Astrocyte of the cerebellum (primary cell): ENCODE measurements at regions not wholly inside any gene's neighbourhood (a gene's known extent, or its start where the extent isn't known, plus 50 kb on each side); places are given as distances from the start of the nearest gene placed in this dataset.

Source experiments
- DNase-seq: peaks from one replicate; pipeline ENCODE4 v3.0.0-alpha.2; 2011; ENCODE audit warnings: low read depth
- H3K4me3 ChIP-seq: 2 replicates; pipeline ENCODE4 v1.5.1; 2011; ENCODE audit warnings: mild to moderate bottlenecking, low read depth, low read length, moderate library complexity
- in situ Hi-C: cut with HindIII; loops from 2 replicates; pipeline ENCODE4 v1.10.0; 2017; ENCODE audit warnings: low sequenced_read_pairs
- TF ChIP-seq, protein P1 (sequence below): IDR thresholded peaks from 2 replicates; pipeline ENCODE4 v1.5.1; 2012; ENCODE audit warnings: low read length, low read depth, moderate library complexity, mild to moderate bottlenecking; ENCODE audit errors: missing control alignments

DNA sequence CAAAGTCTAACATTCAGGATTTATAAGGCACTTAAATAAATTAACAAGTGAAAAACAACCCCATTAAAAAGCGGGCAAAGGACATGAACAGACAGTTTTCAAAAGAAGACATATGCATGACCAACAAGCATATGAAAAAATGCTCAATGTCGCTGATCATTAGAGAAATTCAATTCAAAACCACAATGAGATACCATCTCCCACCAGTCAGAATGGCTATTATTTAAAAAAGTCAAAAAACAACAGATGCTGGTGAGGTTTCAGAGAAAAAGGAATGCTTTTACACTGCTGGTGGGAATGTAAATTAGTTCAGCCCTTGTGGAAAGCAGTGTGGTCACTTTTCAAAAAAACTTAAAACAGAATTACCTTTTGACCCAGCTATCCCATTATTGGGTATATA is 60.7 kb upstream of the BDKRB2 start:
- in situ Hi-C loops: no loop called here
- DNase-seq: peak; percentile 22
- H3K4me3 ChIP-seq: no peak overlapping the region
- TF ChIP-seq, protein P1, sequence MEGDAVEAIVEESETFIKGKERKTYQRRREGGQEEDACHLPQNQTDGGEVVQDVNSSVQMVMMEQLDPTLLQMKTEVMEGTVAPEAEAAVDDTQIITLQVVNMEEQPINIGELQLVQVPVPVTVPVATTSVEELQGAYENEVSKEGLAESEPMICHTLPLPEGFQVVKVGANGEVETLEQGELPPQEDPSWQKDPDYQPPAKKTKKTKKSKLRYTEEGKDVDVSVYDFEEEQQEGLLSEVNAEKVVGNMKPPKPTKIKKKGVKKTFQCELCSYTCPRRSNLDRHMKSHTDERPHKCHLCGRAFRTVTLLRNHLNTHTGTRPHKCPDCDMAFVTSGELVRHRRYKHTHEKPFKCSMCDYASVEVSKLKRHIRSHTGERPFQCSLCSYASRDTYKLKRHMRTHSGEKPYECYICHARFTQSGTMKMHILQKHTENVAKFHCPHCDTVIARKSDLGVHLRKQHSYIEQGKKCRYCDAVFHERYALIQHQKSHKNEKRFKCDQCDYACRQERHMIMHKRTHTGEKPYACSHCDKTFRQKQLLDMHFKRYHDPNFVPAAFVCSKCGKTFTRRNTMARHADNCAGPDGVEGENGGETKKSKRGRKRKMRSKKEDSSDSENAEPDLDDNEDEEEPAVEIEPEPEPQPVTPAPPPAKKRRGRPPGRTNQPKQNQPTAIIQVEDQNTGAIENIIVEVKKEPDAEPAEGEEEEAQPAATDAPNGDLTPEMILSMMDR: no peak

DNA sequence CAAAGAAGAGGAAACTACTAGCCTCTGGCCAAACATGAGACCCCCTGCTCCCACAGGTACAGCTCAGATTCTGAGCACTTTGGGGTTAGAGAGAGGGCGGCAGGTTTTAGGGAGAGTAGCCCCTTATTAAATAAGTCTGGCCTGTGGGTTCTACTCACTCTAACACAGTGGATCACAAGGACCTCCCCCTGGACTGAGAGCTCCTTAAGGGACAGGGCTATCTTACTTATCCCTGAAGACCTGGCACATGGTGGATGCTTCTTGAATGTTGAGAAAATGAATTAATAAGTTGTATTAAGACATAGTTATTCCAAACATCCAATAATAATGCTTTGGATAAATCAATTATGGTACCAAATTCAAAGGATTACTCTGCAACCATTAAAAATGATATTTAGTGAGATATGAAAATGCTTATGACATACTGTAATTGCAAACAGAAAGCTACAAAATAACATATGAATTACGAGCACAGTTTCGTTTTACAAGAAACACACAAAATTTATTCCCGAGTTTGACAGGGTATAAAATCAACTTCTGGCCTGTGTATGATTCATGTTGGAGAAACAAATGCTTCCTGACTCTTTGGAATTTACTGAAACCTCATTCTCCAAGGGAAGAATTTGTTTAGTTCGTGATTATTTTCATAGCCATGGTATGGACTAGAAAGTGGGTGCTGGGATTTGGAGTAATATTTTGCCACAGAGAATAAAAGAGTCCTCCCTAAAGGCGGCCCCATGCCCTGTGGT is 59.3 kb upstream of the BDKRB2 start:
- H3K4me3 ChIP-seq: no peak overlapping the region
- in situ Hi-C loops: no loop called here
- peak; percentile 58 for DNase-seq
- TF ChIP-seq, protein P1: no peak

DNA sequence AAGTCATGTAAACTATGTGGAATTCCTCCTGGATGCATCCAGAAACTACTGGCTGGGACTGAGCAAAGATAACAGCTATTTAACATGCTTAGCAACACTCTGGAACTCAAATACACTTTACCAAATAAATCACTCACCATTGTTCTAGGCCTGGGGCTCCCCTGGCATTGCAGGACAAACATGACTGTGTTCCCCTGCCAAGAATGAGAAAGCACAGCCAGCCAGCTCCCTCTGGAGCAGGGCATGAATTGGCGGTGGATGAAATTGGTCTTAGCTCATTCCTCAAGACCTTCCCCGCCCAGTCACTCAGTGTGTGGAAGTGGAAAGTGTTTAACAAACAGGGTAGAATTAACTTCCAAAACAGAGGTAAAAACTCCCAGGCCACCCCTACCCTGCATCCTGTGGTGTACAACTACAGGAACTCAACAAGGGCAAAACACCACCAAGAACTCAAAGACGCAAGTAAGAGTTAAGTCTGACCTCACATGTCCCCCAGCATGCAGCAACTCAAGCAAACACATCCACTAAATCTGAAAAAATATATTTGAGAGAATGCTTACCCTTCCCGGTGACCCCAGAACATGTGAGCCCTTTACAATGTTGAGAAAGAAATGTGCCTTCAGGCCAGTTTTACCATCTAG is 58.4 kb upstream of the BDKRB2 start:
- DNase-seq: peak; percentile 66
- TF ChIP-seq, protein P1: no peak
- in situ Hi-C loops: no loop called here
- H3K4me3 ChIP-seq: no peak overlapping the region

DNA sequence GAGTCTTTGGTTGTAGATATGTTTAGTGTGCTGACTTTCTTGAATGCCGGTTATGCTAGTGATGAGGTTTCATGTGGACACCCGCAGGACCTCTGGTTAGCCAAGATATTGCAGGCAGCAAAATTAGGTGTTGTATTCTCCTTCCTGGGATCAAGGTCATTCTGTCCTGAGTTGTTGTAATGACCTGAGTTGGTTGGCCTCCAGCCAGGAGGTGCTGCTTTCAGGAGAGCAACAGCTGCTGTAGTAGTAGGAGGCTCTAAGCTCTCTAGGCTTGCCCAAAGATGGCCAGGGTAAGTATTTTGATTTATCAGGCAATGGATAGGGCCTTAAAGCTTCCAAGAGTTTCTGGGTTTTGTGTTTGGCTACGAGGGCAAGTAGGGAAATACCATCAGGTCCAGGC is 56.0 kb upstream of the BDKRB2 start:
- no peak overlapping the region for H3K4me3 ChIP-seq
- TF ChIP-seq, protein P1: no peak
- no peak for DNase-seq
- in situ Hi-C loops: no loop called here

DNA sequence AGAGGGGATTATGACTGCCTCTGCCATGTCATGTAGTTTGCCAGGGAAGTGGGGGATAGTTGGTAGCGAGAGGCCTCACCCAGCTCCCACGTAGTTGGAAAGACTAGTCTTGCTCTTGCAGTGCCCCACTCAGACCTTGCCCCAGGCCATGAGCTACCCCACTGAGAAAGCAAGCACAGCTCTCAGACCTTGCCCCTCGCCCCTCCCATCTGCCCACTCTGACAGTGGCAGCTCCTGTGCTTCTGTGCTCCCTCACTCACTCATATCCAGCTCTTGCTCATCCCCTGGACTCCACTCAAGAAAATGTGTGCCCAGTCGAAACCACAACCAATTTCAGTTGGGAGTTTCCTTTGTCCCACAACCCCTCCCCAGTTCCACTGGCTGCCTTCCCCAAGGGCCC is 55.5 kb upstream of the BDKRB2 start:
- DNase-seq: no peak
- TF ChIP-seq, protein P1: no peak
- in situ Hi-C loops: no loop called here

DNA sequence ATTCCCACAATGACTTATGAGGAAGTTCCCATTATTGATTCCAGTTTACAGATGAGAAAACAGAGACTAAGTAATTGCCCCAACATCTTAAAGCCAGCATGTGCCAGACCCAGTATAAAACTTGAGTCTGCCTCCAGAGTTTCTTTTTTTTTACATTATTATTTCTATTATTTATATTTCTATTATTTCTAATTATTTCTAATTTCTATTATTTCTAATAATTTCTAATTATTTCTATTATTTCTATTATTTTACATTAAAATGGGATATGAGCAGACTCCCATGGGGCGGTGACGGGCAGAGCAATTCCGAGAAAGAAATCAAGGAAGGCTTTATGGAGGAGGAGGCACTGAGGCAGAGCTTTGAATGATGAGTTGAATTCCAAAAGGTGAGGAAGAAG is 54.4 kb upstream of the BDKRB2 start:
- no peak overlapping the region for H3K4me3 ChIP-seq
- in situ Hi-C loops: no loop called here
- TF ChIP-seq, protein P1: no peak
- DNase-seq: no peak

More for the DNA sequence above, 55.5 kb upstream of the BDKRB2 start:
- no peak overlapping the region for H3K4me3 ChIP-seq
